ENCODE measurements at regions not wholly inside any gene's neighbourhood (a gene's known extent, or its start where the extent isn't known, plus 50 kb on each side); places are given as distances from the start of the nearest gene placed in this dataset.

DNA sequence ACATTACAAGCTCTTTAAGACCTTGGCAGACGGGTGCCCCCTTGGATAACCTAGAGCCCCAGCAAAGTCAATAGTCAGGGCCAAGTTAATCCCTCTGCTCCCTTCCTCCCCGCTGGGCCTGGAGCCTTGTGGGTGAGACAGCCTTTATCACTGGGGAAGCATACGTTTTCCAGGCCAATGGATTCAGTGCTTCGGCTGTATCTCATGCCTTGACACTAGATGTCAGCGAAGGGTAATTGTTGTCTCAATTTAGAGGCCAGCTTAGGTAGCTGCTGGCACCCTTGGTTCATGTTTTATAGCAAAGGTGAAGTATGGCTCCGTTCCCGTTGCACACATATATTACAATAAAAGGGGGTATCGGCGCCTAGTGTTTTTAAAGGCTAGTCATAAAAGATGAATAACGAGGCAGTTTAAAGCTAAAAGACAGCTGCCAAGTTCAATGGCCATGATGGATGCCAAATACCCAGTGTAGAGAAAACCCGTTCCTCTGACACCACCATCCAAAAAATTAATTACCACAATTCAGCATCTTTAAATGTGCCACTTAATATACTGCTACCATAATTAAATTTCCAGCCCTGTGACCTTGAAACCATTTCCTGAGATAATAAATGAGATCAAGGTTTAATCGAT lies 52.3 kb upstream of the BNIP2 start:
- TF ChIP-seq, protein P1, sequence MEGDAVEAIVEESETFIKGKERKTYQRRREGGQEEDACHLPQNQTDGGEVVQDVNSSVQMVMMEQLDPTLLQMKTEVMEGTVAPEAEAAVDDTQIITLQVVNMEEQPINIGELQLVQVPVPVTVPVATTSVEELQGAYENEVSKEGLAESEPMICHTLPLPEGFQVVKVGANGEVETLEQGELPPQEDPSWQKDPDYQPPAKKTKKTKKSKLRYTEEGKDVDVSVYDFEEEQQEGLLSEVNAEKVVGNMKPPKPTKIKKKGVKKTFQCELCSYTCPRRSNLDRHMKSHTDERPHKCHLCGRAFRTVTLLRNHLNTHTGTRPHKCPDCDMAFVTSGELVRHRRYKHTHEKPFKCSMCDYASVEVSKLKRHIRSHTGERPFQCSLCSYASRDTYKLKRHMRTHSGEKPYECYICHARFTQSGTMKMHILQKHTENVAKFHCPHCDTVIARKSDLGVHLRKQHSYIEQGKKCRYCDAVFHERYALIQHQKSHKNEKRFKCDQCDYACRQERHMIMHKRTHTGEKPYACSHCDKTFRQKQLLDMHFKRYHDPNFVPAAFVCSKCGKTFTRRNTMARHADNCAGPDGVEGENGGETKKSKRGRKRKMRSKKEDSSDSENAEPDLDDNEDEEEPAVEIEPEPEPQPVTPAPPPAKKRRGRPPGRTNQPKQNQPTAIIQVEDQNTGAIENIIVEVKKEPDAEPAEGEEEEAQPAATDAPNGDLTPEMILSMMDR (IDR thresholded peaks at IDR 0.05) = peak; percentile 42 to 58 (median 50)
- no peak for TF ChIP-seq POLR2A (IDR thresholded peaks at IDR 0.05)

Measured in right lobe of liver (tissue), 4 donors.